Fibroblast of the aortic adventitia (primary cell): ENCODE measurements at regions not wholly inside any gene's neighbourhood (a gene's known extent, or its start where the extent isn't known, plus 50 kb on each side); places are given as distances from the start of the nearest gene placed in this dataset.
"Not testable (repeated sequence)": the region's sequence is repeated elsewhere in the genome, so short reads cannot be mapped to it uniquely, and the experiment has no call there.

Experiments used
- DNase-seq: peaks from one replicate; pipeline ENCODE4 v3.0.0-alpha.2; 2010; ENCODE audit warnings: low read depth
- H3K4me3 ChIP-seq: 2 replicates; pipeline ENCODE4 v1.5.1; 2011; ENCODE audit warnings: low read depth, mild to moderate bottlenecking, control low read depth, low read length, moderate library complexity
- CTCF ChIP-seq: IDR thresholded peaks from 2 replicates; pipeline ENCODE4 v1.5.1; 2011; ENCODE audit warnings: mild to moderate bottlenecking, low read length, control low read depth, inconsistent platforms; ENCODE audit not compliant: insufficient read depth

DNA sequence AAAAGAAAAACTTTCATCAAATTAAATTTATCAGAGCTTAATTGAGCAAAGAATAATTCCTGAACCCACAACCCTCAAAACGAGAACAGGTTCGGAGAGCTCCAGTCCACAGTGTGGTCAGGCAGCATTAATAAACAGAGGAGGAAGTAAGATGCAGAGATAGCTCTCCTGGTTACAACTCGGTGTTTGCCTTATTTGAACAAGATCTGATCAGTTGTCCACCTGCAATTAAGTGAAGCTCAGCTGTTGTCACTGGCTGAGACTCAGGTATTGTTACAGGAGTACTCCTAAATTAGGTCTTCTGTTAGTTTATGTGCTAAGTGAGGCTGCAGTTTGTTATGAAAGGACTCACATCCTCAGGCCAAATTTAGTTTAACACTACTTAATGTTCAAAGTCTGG lies 451.4 kb upstream of the PDE3A start:
- DNase-seq, result no peak
- H3K4me3 ChIP-seq, result no peak overlapping the region
- TF ChIP-seq CTCF, result no peak

GRCh38 chr12:19921716-19922115 lies 446.6 kb upstream of the PDE3A start:
- DNase-seq, H3K4me3 ChIP-seq: not testable (repeated sequence)

DNA sequence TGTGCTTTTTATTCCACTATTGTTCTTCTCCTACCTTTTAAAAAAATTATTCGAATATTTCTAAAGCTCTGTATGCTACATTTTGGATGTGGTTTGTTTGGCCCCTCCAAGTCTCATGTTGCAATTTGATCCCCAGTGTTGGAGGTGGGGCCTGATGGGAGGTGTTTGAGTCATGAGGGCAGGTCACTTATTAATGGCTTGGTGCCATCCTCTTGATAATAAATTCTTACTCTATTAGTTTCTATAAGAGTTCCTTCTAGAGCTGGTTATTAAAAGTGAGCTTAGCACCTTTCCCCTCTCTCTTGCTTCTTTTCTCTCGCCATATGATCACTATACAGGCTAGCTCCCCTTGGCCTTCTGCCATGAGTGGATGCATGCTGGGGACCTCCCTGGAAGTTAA lies 445.6 kb upstream of the PDE3A start:
- TF ChIP-seq CTCF, result no peak
- no peak overlapping the region for H3K4me3 ChIP-seq
- DNase-seq, result no peak

DNA sequence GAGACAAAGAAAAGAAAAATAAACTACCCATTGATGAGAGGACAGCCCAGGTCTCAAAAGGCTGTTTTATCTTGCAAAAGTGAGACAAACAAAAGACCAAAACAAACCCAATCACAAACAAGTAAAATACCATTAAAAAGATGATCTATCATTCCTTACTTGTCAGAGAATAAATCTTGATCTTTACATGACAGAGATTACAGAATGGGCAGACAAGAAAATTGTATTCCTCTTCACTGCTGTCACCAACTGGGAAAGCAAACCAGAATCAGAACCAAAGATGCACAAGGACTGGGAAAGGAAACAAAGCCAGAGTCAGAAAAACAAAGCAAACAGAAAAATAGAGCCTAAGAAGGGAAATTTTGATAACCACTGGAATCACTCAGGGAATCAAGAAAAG lies 444.0 kb upstream of the PDE3A start:
- TF ChIP-seq CTCF, result no peak
- H3K4me3 ChIP-seq, result no peak overlapping the region
- no peak for DNase-seq

GRCh38 chr12:19925841-19926240 lies 442.5 kb upstream of the PDE3A start:
- DNase-seq, result no peak
- no peak for TF ChIP-seq CTCF
- H3K4me3 ChIP-seq, result no peak overlapping the region

DNA sequence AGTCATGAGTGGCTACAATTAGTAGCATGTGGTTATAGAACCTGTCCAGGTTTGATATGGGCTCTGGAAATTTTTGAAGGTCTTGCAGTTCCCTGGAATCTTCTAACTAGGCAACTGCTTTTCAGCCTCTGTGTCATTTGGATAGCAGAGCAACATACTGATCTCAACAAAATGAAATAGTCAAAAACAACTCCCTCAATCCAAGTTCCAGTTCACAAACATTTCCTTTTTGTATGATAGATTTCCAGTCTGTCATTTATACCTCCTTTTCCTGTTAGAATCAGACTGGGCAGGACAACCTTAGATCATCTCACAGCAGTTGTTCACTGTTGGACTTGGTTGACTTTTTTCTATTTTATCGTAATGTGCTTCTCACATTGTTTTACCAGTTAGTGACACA lies 442.1 kb upstream of the PDE3A start:
- DNase-seq, result no peak
- no peak for TF ChIP-seq CTCF
- H3K4me3 ChIP-seq, result no peak overlapping the region

DNA sequence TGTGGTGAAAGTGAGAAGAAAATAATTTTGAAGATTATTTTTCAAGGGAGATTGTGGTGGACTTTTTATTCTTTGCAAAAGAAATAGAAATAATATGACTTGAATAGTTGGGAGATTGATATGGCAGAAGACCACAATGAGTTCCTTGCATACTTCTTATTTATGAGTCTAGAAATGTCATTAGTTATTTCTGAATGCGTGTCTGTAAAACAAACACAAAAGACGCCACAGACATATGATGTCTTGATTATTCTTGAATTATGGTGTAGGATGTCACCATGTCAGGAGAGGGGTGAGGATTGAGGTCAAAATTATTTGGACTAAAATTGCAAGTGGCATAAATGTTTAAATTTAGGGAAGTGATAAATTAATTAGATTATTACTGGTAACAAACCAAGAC lies 440.7 kb upstream of the PDE3A start:
- no peak for TF ChIP-seq CTCF
- no peak overlapping the region for H3K4me3 ChIP-seq
- DNase-seq, result no peak

GRCh38 chr12:19932413-19932812 lies 435.9 kb upstream of the PDE3A start:
- TF ChIP-seq CTCF, result no peak
- DNase-seq, result no peak
- no peak overlapping the region for H3K4me3 ChIP-seq
